DND-41 (cell line): ENCODE measurements at regions not wholly inside any gene's neighbourhood (a gene's known extent, or its start where the extent isn't known, plus 50 kb on each side); places are given as distances from the start of the nearest gene placed in this dataset.

Source experiments
- ATAC-seq: fragments of 200-7000 bp; cut with Tn5 transposase; 3 replicates; pipeline ENCODE4 v1.9.1; 2021; ENCODE audit warnings: low read depth; ENCODE audit not compliant: insufficient read depth
- DNase-seq: peaks from one replicate; pipeline ENCODE4 v3.0.0-alpha.2; 2020
- H2AFZ ChIP-seq: 2 replicates; pipeline ENCODE4 v1.6.0; 2012; ENCODE audit warnings: low read depth, low read length
- H3K27ac ChIP-seq: 2 replicates; pipeline ENCODE4 v1.5.1; 2012; ENCODE audit warnings: low read length, inconsistent platforms
- H3K27me3 ChIP-seq: fragments of 200-600 bp; sonication (generic); 2 replicates; pipeline ENCODE4 v1.6.0; 2012; ENCODE audit warnings: low read length, mild to moderate bottlenecking, inconsistent platforms; ENCODE audit not compliant: insufficient read depth, poor library complexity
- H3K36me3 ChIP-seq: 2 replicates; pipeline ENCODE4 v1.5.1; 2012; ENCODE audit warnings: low read length, inconsistent platforms; ENCODE audit not compliant: insufficient read depth
- H3K4me1 ChIP-seq: 2 replicates; pipeline ENCODE4 v1.5.1; 2012; ENCODE audit warnings: mild to moderate bottlenecking, low read length; ENCODE audit not compliant: insufficient read depth
- H3K4me2 ChIP-seq: 2 replicates; pipeline ENCODE4 v1.6.0; 2012; ENCODE audit warnings: mild to moderate bottlenecking, moderate library complexity, low read length, inconsistent platforms; ENCODE audit not compliant: insufficient read depth
- H3K4me3 ChIP-seq, 2 experiments: fragments of 200-600 bp in 1 of 2; shearing (Covaris generic) in 1 of 2; 2 replicates each; pipeline ENCODE4 v1.5.1; 2012 to 2016; ENCODE audit warnings: inconsistent platforms in 2 of 2, low read length in 2 of 2, mild to moderate bottlenecking in 2 of 2, low read depth in 1 of 2, moderate library complexity in 1 of 2
- H3K79me2 ChIP-seq: 2 replicates; pipeline ENCODE4 v1.6.0; 2012; ENCODE audit warnings: low read length, inconsistent platforms; ENCODE audit not compliant: insufficient read depth
- H3K9ac ChIP-seq: 2 replicates; pipeline ENCODE4 v1.6.0; 2012; ENCODE audit warnings: low read depth, mild to moderate bottlenecking, inconsistent platforms, low read length, moderate library complexity
- H3K9me3 ChIP-seq: 2 replicates; pipeline ENCODE4 v1.5.1; 2012; ENCODE audit warnings: low read length, moderate library complexity, mild to moderate bottlenecking, inconsistent platforms; ENCODE audit not compliant: insufficient read depth, severe bottlenecking
- H4K20me1 ChIP-seq: 2 replicates; pipeline ENCODE4 v1.6.0; 2012; ENCODE audit warnings: low read length; ENCODE audit not compliant: insufficient read depth
- CTCF ChIP-seq: IDR thresholded peaks from 2 replicates; pipeline ENCODE4 v1.5.1; 2012; ENCODE audit warnings: borderline replicate concordance, low read length, moderate library complexity, mild to moderate bottlenecking; ENCODE audit not compliant: poor library complexity, severe bottlenecking; ENCODE audit errors: extremely low read depth
- EZH2 ChIP-seq: IDR thresholded peaks from 3 replicates; pipeline ENCODE4 v1.6.1; 2012; ENCODE audit warnings: borderline replicate concordance, low read depth, mild to moderate bottlenecking, moderate library complexity, low read length, inconsistent platforms; ENCODE audit not compliant: severe bottlenecking

DNA sequence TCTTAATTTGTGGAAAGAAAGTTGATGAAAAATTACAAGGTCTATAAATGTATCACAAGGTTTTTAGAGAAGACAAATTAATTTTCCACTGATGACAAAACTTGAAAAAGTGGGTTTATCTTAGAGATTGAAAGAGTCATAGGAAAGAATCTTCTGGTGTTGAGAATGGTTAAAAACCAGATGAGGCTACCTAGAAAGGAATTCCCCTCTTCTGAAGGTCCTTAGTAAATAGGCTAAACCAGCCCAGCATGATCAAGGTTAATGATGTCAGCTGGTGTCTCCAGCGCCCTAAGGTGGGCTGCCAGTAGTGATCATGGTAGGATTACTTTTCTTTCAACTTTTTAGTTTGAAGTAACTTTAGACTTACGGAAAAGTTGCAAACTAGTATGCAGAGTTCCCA lies 71.8 kb upstream of the PGRMC2 start:
- Histone ChIP-seq H3K4me3 (no peak overlapping the region), H3K36me3 (no peaks in the 10 kb centered on the region), H3K27ac (no peak overlapping the region), H3K9me3 (no peaks in the 10 kb centered on the region), H4K20me1 (no peaks in the 10 kb centered on the region), H2AFZ (no peak overlapping the region), H3K79me2 (no peaks in the 10 kb centered on the region), H3K4me2 (no peak overlapping the region), H3K9ac (no peak overlapping the region), H3K27me3 (no peaks in the 10 kb centered on the region), H3K4me1 (no peaks in the 10 kb centered on the region)
- ATAC-seq (no peak), DNase-seq (no peak)
- TF ChIP-seq CTCF (no peak), EZH2 (no peak)

- no peak overlapping the region for H3K4me3 ChIP-seq
- H3K9me3 ChIP-seq: no peaks in the 10 kb centered on the region
- H2AFZ ChIP-seq: no peak overlapping the region
- H3K4me1 ChIP-seq: no peaks in the 10 kb centered on the region
- TF ChIP-seq EZH2 (no peak), CTCF (no peak)
- H3K4me2 ChIP-seq: no peak overlapping the region
- no peaks in the 10 kb centered on the region for H3K79me2 ChIP-seq
- DNase-seq: no peak
- no peaks in the 10 kb centered on the region for H3K36me3 ChIP-seq
- H4K20me1 ChIP-seq: no peaks in the 10 kb centered on the region
- no peak for ATAC-seq
- H3K27ac ChIP-seq: no peak overlapping the region
- H3K27me3 ChIP-seq: no peaks in the 10 kb centered on the region
- no peak overlapping the region for H3K9ac ChIP-seq
Observed at GRCh38 chr4:128358913-128359279, 71.3 kb upstream of the PGRMC2 start.

DNA sequence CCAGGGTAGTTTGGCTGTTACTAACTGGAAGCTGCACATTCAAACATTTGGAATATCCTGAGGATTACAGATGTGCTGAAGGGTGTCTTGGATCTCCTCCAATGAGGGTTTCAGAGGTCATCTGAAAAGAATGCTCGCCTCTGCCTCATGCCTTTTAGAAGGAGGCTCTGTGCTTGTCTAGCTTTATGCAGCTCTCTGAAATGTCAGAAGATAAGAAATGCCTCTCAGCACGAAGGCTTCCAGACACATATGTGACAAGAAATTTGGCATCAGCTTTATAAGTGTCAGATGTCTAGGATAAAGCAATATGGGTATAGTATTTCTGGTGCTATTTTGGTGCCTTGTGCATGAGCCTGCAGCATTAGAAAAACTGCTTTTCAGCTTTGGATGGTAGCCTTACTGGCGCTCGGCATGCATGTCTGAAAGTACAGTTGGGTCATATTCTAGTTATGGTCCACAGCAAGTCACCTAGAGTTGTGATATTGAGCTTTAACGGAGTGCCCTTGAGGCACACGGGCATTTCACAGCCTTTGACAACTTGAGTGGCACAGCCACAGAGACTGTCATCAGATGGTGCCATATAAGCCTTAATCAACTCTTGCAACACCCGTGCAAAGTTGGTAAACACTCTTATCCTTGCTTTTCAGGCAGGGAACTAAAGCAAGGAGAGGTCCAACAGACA lies 70.8 kb upstream of the PGRMC2 start:
- H3K9ac ChIP-seq: no peak overlapping the region
- no peaks in the 10 kb centered on the region for H3K36me3 ChIP-seq
- H3K79me2 ChIP-seq: no peaks in the 10 kb centered on the region
- H3K9me3 ChIP-seq: no peaks in the 10 kb centered on the region
- H4K20me1 ChIP-seq: no peaks in the 10 kb centered on the region
- TF ChIP-seq CTCF (no peak), EZH2 (no peak)
- ATAC-seq (no peak), DNase-seq (no peak)
- H2AFZ ChIP-seq: no peak overlapping the region
- H3K27ac ChIP-seq: no peak overlapping the region
- H3K4me3 ChIP-seq: no peak overlapping the region
- H3K27me3 ChIP-seq: no peaks in the 10 kb centered on the region
- no peak overlapping the region for H3K4me2 ChIP-seq
- no peaks in the 10 kb centered on the region for H3K4me1 ChIP-seq

GRCh38 chr4:128357286-128357685 lies 69.7 kb upstream of the PGRMC2 start:
- Histone ChIP-seq H3K27ac (no peak overlapping the region), H3K79me2 (no peaks in the 10 kb centered on the region), H3K4me2 (no peak overlapping the region), H2AFZ (no peak overlapping the region), H3K9me3 (no peaks in the 10 kb centered on the region), H3K9ac (no peak overlapping the region), H3K36me3 (no peaks in the 10 kb centered on the region), H3K4me1 (no peaks in the 10 kb centered on the region), H3K4me3 (no peak overlapping the region), H4K20me1 (no peaks in the 10 kb centered on the region), H3K27me3 (no peaks in the 10 kb centered on the region)
- TF ChIP-seq EZH2: no peak
- no peak for TF ChIP-seq CTCF
- no peak for ATAC-seq
- no peak for DNase-seq
